Osteocyte (in vitro differentiated cells): ENCODE measurements at regions not wholly inside any gene's neighbourhood (a gene's known extent, or its start where the extent isn't known, plus 50 kb on each side); places are given as distances from the start of the nearest gene placed in this dataset.

Source experiments
- DNase-seq: peaks from one replicate; pipeline ENCODE4 v3.0.0; 2021; ENCODE audit warnings: mixed read lengths; ENCODE audit not compliant: unreplicated experiment; ENCODE audit errors: extremely low spot score
- H3K27ac Mint-ChIP-seq: one replicate; pipeline ENCODE4 v1.8.0; 2021; ENCODE audit warnings: mild to moderate bottlenecking, mixed read lengths; ENCODE audit not compliant: unreplicated experiment
- H3K27me3 Mint-ChIP-seq: one replicate; pipeline ENCODE4 v1.8.0; 2021; ENCODE audit warnings: mixed read lengths; ENCODE audit not compliant: unreplicated experiment
- H3K36me3 Mint-ChIP-seq: one replicate; pipeline ENCODE4 v1.8.0; 2021; ENCODE audit warnings: mixed read lengths; ENCODE audit not compliant: unreplicated experiment
- H3K4me1 Mint-ChIP-seq: one replicate; pipeline ENCODE4 v1.8.0; 2021; ENCODE audit warnings: mixed read lengths; ENCODE audit not compliant: unreplicated experiment
- H3K4me3 Mint-ChIP-seq: one replicate; pipeline ENCODE4 v1.8.0; 2021; ENCODE audit warnings: mild to moderate bottlenecking, moderate library complexity, mixed read lengths; ENCODE audit not compliant: unreplicated experiment
- H3K9me3 Mint-ChIP-seq: one replicate; pipeline ENCODE4 v1.8.0; 2021; ENCODE audit warnings: mixed read lengths; ENCODE audit not compliant: unreplicated experiment
- CTCF ChIP-seq: fragments of 200-600 bp; sonication (generic); IDR thresholded peaks from 2 replicates; pipeline ENCODE4 v1.5.0; 2021; ENCODE audit warnings: antibody characterized with exemption, mild to moderate bottlenecking, moderate library complexity

GRCh38 chr3:162171970-162172369 lies 675.4 kb downstream of the OTOL1 start:
- TF ChIP-seq CTCF: no peak
- peaks cover 7% of the 10 kb centered on the region for H3K9me3 Mint-ChIP-seq
- DNase-seq: no peak
- H3K27ac Mint-ChIP-seq: no peak overlapping the region
- H3K27me3 Mint-ChIP-seq: no peaks in the 10 kb centered on the region
- H3K36me3 Mint-ChIP-seq: peaks cover 4% of the 10 kb centered on the region
- H3K4me1 Mint-ChIP-seq: peaks cover 4% of the 10 kb centered on the region
- no peak overlapping the region for H3K4me3 Mint-ChIP-seq

GRCh38 chr3:162175145-162175544 lies 678.5 kb downstream of the OTOL1 start:
- TF ChIP-seq CTCF: no peak
- H3K27ac Mint-ChIP-seq: no peak overlapping the region
- DNase-seq: no peak
- H3K9me3 Mint-ChIP-seq: peaks cover 7% of the 10 kb centered on the region
- no peak overlapping the region for H3K4me3 Mint-ChIP-seq
- H3K4me1 Mint-ChIP-seq: peaks cover under 1% of the 10 kb centered on the region
- no peaks in the 10 kb centered on the region for H3K27me3 Mint-ChIP-seq
- peaks cover 4% of the 10 kb centered on the region for H3K36me3 Mint-ChIP-seq

- H3K4me1 Mint-ChIP-seq: no peaks in the 10 kb centered on the region
- H3K9me3 Mint-ChIP-seq: peaks cover 7% of the 10 kb centered on the region
- DNase-seq: no peak
- peaks cover 4% of the 10 kb centered on the region for H3K36me3 Mint-ChIP-seq
- TF ChIP-seq CTCF: no peak
- H3K27me3 Mint-ChIP-seq: no peaks in the 10 kb centered on the region
- no peak overlapping the region for H3K27ac Mint-ChIP-seq
- H3K4me3 Mint-ChIP-seq: no peak overlapping the region
Measured at GRCh38 chr3:162175878-162176277, 679.3 kb downstream of the OTOL1 start.

- TF ChIP-seq CTCF: no peak
- Mint-ChIP-seq H3K27ac (no peak overlapping the region), H3K4me1 (no peaks in the 10 kb centered on the region), H3K27me3 (no peaks in the 10 kb centered on the region), H3K4me3 (no peak overlapping the region), H3K36me3 (peaks cover 2% of the 10 kb centered on the region), H3K9me3 (peaks cover 11% of the 10 kb centered on the region)
- no peak for DNase-seq
Measured at GRCh38 chr3:162183440-162183839, 686.8 kb downstream of the OTOL1 start.

- Mint-ChIP-seq H3K27me3 (no peaks in the 10 kb centered on the region), H3K9me3 (peaks cover 9% of the 10 kb centered on the region), H3K36me3 (no peaks in the 10 kb centered on the region)
Measured at GRCh38 chr3:162192340-162193029, 695.9 kb downstream of the OTOL1 start.

More at GRCh38 chr3:162192340-162193029, 695.9 kb downstream of the OTOL1 start:
- DNase-seq: no peak
- peaks cover 8% of the 10 kb centered on the region for H3K4me1 Mint-ChIP-seq
- no peak for TF ChIP-seq CTCF
- H3K27ac Mint-ChIP-seq: no peak overlapping the region
- no peak overlapping the region for H3K4me3 Mint-ChIP-seq
